GM23338 (cell line): ENCODE measurements at regions not wholly inside any gene's neighbourhood (a gene's known extent, or its start where the extent isn't known, plus 50 kb on each side); places are given as distances from the start of the nearest gene placed in this dataset.

ENCODE experiments used
- ATAC-seq: fragments of 200-7000 bp; cut with Tn5 transposase; 3 replicates; pipeline ENCODE4 v1.9.1; 2020
- DNase-seq: peaks from one replicate; pipeline ENCODE4 v3.0.0-alpha.2; 2015; ENCODE audit warnings: low spot score
- H2AFZ ChIP-seq: fragments of 200-600 bp; sonication (generic); 2 replicates; pipeline ENCODE4 v1.8.0; 2016; ENCODE audit warnings: antibody characterized with exemption, mild to moderate bottlenecking, moderate library complexity
- H3F3A ChIP-seq: fragments of 200-600 bp; sonication (generic); replicated peaks from 2 replicates; pipeline ENCODE4 v1.8.0; 2017; ENCODE audit warnings: antibody characterized with exemption, mixed run types, low read depth
- H3K27ac ChIP-seq: fragments of 200-600 bp; sonication (generic); 2 replicates; pipeline ENCODE4 v1.6.1; 2016; ENCODE audit warnings: low read depth
- H3K27me3 ChIP-seq: fragments of 200-600 bp; sonication (generic); 2 replicates; pipeline ENCODE4 v1.8.0; 2016; ENCODE audit warnings: mild to moderate bottlenecking, mixed run types, moderate library complexity; ENCODE audit not compliant: insufficient read depth
- H3K36me3 ChIP-seq: fragments of 200-600 bp; sonication (generic); 2 replicates; pipeline ENCODE4 v1.8.0; 2016; ENCODE audit warnings: mild to moderate bottlenecking; ENCODE audit not compliant: insufficient read depth
- H3K4me1 ChIP-seq: fragments of 200-600 bp; sonication (generic); 2 replicates; pipeline ENCODE4 v1.8.0; 2016; ENCODE audit warnings: mild to moderate bottlenecking, moderate library complexity; ENCODE audit not compliant: insufficient read depth
- H3K4me2 ChIP-seq: fragments of 200-600 bp; sonication (generic); 2 replicates; pipeline ENCODE4 v1.7.1; 2017; ENCODE audit warnings: mixed run types
- H3K4me3 ChIP-seq: fragments of 200-600 bp; sonication (generic); 2 replicates; pipeline ENCODE4 v1.6.1; 2016; ENCODE audit warnings: mixed run types
- H3K79me2 ChIP-seq: fragments of 200-600 bp; sonication (generic); replicated peaks from 2 replicates; pipeline ENCODE4 v1.8.0; 2017; ENCODE audit warnings: mild to moderate bottlenecking; ENCODE audit not compliant: insufficient read depth
- H3K9me2 ChIP-seq: fragments of 200-600 bp; sonication (generic); 2 replicates; pipeline ENCODE4 v1.8.0; 2017; ENCODE audit not compliant: insufficient read depth
- H4K20me1 ChIP-seq: fragments of 200-600 bp; sonication (generic); replicated peaks from 2 replicates; pipeline ENCODE4 v1.8.0; 2017; ENCODE audit warnings: mild to moderate bottlenecking; ENCODE audit not compliant: insufficient read depth
- H3K27ac Mint-ChIP-seq: 2 replicates; pipeline ENCODE4 v1.8.0; 2020; ENCODE audit warnings: inconsistent platforms, mild to moderate bottlenecking, moderate library complexity, mixed read lengths
- H3K27me3 Mint-ChIP-seq: 3 replicates; pipeline ENCODE4 v1.8.0; 2022; ENCODE audit warnings: low read depth, mild to moderate bottlenecking, moderate library complexity, mixed read lengths, inconsistent platforms; ENCODE audit not compliant: insufficient read depth, poor library complexity
- H3K36me3 Mint-ChIP-seq: 3 replicates; pipeline ENCODE4 v1.8.0; 2021; ENCODE audit warnings: low read depth, mild to moderate bottlenecking, inconsistent platforms, moderate library complexity, mixed read lengths
- H3K4me1 Mint-ChIP-seq: 3 replicates; pipeline ENCODE4 v1.8.0; 2020; ENCODE audit warnings: mild to moderate bottlenecking, inconsistent platforms, mixed read lengths
- H3K4me3 Mint-ChIP-seq: 3 replicates; pipeline ENCODE4 v1.8.0; 2021; ENCODE audit warnings: moderate library complexity, mild to moderate bottlenecking, inconsistent platforms, mixed read lengths
- H3K9me3 Mint-ChIP-seq: 3 replicates; pipeline ENCODE4 v1.8.0; 2020; ENCODE audit warnings: moderate library complexity, mild to moderate bottlenecking, inconsistent platforms, mixed read lengths
- CREB1 ChIP-seq: fragments of 250-450 bp; sonication (Bioruptor Pico); IDR thresholded peaks from 2 replicates; pipeline ENCODE4 v1.5.0; 2020; ENCODE audit warnings: low read depth, mild to moderate bottlenecking, moderate library complexity
- EZH2 ChIP-seq: fragments of 200-600 bp; sonication (generic); IDR thresholded peaks from one replicate; pipeline ENCODE4 v1.8.0; 2017; ENCODE audit warnings: antibody characterized with exemption, mild to moderate bottlenecking, low read depth; ENCODE audit not compliant: unreplicated experiment
- JUNB ChIP-seq: IDR thresholded peaks from one replicate; pipeline ENCODE4 v1.6.1; 2016; ENCODE audit warnings: antibody characterized with exemption; ENCODE audit not compliant: unreplicated experiment
- NANOG ChIP-seq: IDR thresholded peaks from 2 replicates; pipeline ENCODE4 v1.6.1; 2016; ENCODE audit warnings: antibody characterized with exemption, borderline replicate concordance
- POLR2AphosphoS5 ChIP-seq: IDR thresholded peaks from 2 replicates; pipeline ENCODE4 v1.6.1; 2016; ENCODE audit warnings: antibody characterized with exemption, low read depth
- STAT1 ChIP-seq: IDR thresholded peaks from one replicate; pipeline ENCODE4 v1.6.1; 2016; ENCODE audit warnings: antibody characterized with exemption; ENCODE audit not compliant: unreplicated experiment
- ZNF114 ChIP-seq: fragments of 250-450 bp; sonication (Bioruptor Pico); IDR thresholded peaks from 2 replicates; pipeline ENCODE4 v1.5.0; 2020; ENCODE audit warnings: mild to moderate bottlenecking, moderate library complexity
- ZNF462 ChIP-seq: fragments of 250-450 bp; sonication (Bioruptor Pico); IDR thresholded peaks from 2 replicates; pipeline ENCODE4 v1.5.0; 2020; ENCODE audit warnings: mild to moderate bottlenecking, moderate library complexity

- no peak overlapping the region for H3K4me3 Mint-ChIP-seq
- no peaks in the 10 kb centered on the region; the same call in 2 of the 3 replicates for H3K36me3 Mint-ChIP-seq
- Histone ChIP-seq H3K4me3 (no peak overlapping the region), H3K36me3 (no peaks in the 10 kb centered on the region), H3K4me1 (peaks cover 6% of the 10 kb centered on the region; the same call in 1 of the 2 replicates), H3K27me3 (no peaks in the 10 kb centered on the region), H3K79me2 (no peaks in the 10 kb centered on the region), H3K9me2 (no peaks in the 10 kb centered on the region), H3F3A (no peaks in the 10 kb centered on the region), H4K20me1 (no peaks in the 10 kb centered on the region), H3K27ac (no peak overlapping the region), H2AFZ (no peak overlapping the region), H3K4me2 (no peak overlapping the region)
- no peak overlapping the region for H3K27ac Mint-ChIP-seq
- H3K9me3 Mint-ChIP-seq = peaks cover 3% of the 10 kb centered on the region; the same call in 1 of the 3 replicates
- ATAC-seq (no peak), DNase-seq (no peak)
- TF ChIP-seq ZNF462 (CRISPR knock-in tag) (no peak), EZH2 (no peak), POLR2AphosphoS5 (no peak), STAT1 (no peak), NANOG (no peak), JUNB (no peak), ZNF114 (no peak)
- peaks cover 22% of the 10 kb centered on the region; the same call in 2 of the 3 replicates for H3K4me1 Mint-ChIP-seq
- no peaks in the 10 kb centered on the region for H3K27me3 Mint-ChIP-seq
Observed at GRCh38 chr4:111997785-111998184, 147.5 kb upstream of the FAM241A start.

GRCh38 chr4:111999801-112000200 lies 145.5 kb upstream of the FAM241A start:
- H2AFZ ChIP-seq = no peak overlapping the region
- H3K9me2 ChIP-seq = no peaks in the 10 kb centered on the region
- H3K27ac ChIP-seq = no peak overlapping the region
- Mint-ChIP-seq H3K27me3 (no peaks in the 10 kb centered on the region), H3K36me3 (no peaks in the 10 kb centered on the region; the same call in 2 of the 3 replicates), H3K27ac (no peak overlapping the region), H3K9me3 (peaks cover 3% of the 10 kb centered on the region; the same call in 1 of the 3 replicates), H3K4me1 (peaks cover 20% of the 10 kb centered on the region; the same call in 2 of the 3 replicates), H3K4me3 (no peak overlapping the region)
- no peak overlapping the region for H3K4me2 ChIP-seq
- H4K20me1 ChIP-seq = no peaks in the 10 kb centered on the region
- H3F3A ChIP-seq = no peaks in the 10 kb centered on the region
- ATAC-seq (no peak), DNase-seq (no peak)
- H3K36me3 ChIP-seq = no peaks in the 10 kb centered on the region
- H3K4me3 ChIP-seq = no peak overlapping the region
- no peaks in the 10 kb centered on the region for H3K27me3 ChIP-seq
- H3K4me1 ChIP-seq = peaks cover 6% of the 10 kb centered on the region; the same call in 1 of the 2 replicates
- no peaks in the 10 kb centered on the region for H3K79me2 ChIP-seq
- no peak for TF ChIP-seq CREB1 (CRISPR knock-in tag)
- no peak for TF ChIP-seq ZNF462 (CRISPR knock-in tag)
- no peak for TF ChIP-seq NANOG
